ENCODE measurements at regions not wholly inside any gene's neighbourhood (a gene's known extent, or its start where the extent isn't known, plus 50 kb on each side); places are given as distances from the start of the nearest gene placed in this dataset.

DNA sequence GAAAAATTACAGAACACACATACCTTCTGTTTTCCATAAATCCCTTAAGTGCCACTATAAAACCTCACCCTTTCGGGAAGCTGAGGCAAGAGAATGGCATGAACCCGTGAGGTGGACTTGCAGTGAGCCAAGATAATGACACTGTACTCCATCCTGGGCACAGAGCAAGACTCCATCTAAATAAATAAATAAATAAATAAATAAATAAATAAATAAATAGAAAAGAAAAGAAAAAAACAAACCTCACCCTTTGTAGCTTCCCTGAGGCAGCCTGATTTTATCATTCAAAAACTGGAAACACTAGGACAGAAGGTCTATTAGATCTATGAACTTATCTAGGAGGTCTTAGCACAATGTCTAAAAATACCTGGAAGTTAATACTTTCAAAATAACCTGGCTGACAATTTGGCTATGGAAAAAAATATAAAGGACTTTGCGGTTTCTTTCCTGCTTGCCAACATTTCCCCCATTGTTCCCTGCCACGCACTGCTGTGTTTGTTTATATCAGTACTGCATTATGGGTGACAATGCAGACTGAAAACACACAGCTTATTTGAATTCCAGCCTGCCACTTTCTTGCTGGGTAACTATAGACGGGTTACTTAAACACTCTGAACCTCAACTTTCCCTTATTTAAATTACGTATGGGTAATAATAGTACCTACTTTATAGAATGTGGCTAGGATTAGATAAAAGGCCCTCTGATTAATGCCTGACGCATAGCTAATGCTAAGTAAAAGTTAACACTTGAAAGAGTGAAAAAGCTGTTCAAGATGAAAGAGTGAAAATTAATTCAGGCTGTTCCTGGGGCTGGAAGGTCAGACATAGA, 313.0 kb downstream of the RDH14 start:
- Histone ChIP-seq H3K9me3 (no peaks in the 10 kb centered on the region), H3K4me3 (no peak overlapping the region), H3K36me3 (no peaks in the 10 kb centered on the region), H3K27ac (no peak overlapping the region), H3K4me1 (peaks cover 0 to 6% (median 0%) of the 10 kb centered on the region in 12 donors), H3K27me3 (no peaks in the 10 kb centered on the region)
- ATAC-seq (no peak), DNase-seq (no peak)
- WGBS, 4 donors, result 57 to 68% (median 62%) methylated on average over 7 of the region's 7 CpGs
- no peak for TF ChIP-seq POLR2A (IDR thresholded peaks at IDR 0.05)
- TF ChIP-seq, protein P1, sequence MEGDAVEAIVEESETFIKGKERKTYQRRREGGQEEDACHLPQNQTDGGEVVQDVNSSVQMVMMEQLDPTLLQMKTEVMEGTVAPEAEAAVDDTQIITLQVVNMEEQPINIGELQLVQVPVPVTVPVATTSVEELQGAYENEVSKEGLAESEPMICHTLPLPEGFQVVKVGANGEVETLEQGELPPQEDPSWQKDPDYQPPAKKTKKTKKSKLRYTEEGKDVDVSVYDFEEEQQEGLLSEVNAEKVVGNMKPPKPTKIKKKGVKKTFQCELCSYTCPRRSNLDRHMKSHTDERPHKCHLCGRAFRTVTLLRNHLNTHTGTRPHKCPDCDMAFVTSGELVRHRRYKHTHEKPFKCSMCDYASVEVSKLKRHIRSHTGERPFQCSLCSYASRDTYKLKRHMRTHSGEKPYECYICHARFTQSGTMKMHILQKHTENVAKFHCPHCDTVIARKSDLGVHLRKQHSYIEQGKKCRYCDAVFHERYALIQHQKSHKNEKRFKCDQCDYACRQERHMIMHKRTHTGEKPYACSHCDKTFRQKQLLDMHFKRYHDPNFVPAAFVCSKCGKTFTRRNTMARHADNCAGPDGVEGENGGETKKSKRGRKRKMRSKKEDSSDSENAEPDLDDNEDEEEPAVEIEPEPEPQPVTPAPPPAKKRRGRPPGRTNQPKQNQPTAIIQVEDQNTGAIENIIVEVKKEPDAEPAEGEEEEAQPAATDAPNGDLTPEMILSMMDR (IDR thresholded peaks at IDR 0.05), result no peak
- intact Hi-C loops (cut with DNase I), result no loop called here

DNA sequence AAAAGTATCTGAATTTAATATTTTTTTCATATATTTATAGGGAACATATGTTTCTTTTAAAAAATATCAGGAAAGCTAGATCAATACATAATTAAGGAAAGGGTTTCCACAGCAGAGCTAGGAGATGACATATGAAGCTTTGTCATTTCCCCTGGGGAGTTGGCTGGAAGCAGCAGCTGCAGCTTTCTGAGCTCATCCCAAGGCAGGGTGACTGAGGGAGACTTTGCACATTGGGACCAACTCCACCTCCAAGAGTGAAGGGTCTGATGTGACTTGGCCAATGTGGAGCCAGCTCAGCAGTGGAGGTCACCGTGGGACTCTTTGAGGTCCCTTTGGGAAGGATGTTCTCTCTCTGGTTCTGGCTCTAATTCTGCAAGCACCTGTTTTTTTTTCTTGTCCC, 315.1 kb downstream of the RDH14 start:
- no peaks in the 10 kb centered on the region for H3K9me3 ChIP-seq
- intact Hi-C loops (cut with DNase I), result no loop called here
- H3K27ac ChIP-seq, result no peak overlapping the region
- H3K4me1 ChIP-seq, result peaks cover 0 to 6% (median 0%) of the 10 kb centered on the region in 12 donors
- no peaks in the 10 kb centered on the region for H3K27me3 ChIP-seq
- no peak for ATAC-seq
- 60 to 80% (median 71%) methylated on average over 1 of the region's 1 CpG for WGBS, 4 donors
- DNase-seq, result no peak
- no peaks in the 10 kb centered on the region for H3K36me3 ChIP-seq
- no peak overlapping the region for H3K4me3 ChIP-seq
- TF ChIP-seq POLR2A (IDR thresholded peaks at IDR 0.05), result no peak

DNA sequence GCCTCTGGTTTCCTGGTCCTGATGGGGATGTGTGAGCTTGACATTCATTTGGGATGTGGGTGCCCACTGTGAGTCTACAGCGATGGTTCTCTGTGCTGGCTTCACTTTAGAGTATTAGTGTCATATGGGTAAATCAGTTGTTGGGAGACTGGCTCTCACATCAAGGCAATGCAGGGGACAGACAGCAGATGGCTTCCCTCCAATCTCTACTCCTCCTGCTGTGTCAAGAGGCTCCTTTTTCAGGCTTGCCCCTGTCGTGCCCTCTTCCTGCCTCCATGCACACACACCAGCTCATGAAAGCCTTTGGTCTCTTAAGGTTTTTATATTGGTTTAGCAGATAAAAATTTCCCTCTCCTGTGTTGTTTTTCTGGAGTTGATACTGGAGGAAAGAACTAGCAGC, 315.6 kb downstream of the RDH14 start:
- H3K9me3 ChIP-seq, result no peaks in the 10 kb centered on the region
- WGBS, 4 donors, result 35 to 57% (median 44%) methylated on average over 2 of the region's 2 CpGs
- intact Hi-C loops (cut with DNase I), result no loop called here
- DNase-seq (no peak), ATAC-seq (no peak)
- no peaks in the 10 kb centered on the region for H3K27me3 ChIP-seq
- H3K27ac ChIP-seq, result no peak overlapping the region
- H3K36me3 ChIP-seq, result no peaks in the 10 kb centered on the region
- no peak for TF ChIP-seq POLR2A (IDR thresholded peaks at IDR 0.05)
- TF ChIP-seq, protein P1 (IDR thresholded peaks at IDR 0.05), result no peak
- H3K4me3 ChIP-seq, result no peak overlapping the region
- H3K4me1 ChIP-seq, result peaks cover 0 to 6% (median 0%) of the 10 kb centered on the region in 12 donors

DNA sequence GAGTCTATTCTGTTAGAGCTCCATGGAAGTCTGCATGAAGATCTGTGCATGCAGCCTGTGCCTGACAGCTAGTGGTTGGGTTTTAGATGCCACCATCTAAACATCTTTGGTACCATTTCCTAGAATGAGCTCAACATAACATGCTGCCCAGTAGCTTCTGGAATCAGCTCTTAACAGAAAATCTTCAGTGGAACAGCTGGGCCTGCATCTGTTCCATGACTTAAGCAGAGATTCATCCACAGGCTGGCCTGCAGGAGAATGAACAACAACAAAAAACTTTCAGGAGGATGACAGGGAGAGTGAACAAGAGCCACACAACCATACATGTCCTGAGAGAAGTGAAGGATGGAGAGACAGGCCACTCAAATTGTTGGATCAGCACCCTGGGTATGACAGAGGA, 316.6 kb downstream of the RDH14 start:
- DNase-seq (no peak), ATAC-seq (no peak)
- Histone ChIP-seq H3K27me3 (no peaks in the 10 kb centered on the region), H3K4me3 (no peak overlapping the region), H3K27ac (no peak overlapping the region), H3K9me3 (no peaks in the 10 kb centered on the region), H3K36me3 (no peaks in the 10 kb centered on the region), H3K4me1 (peaks cover 0 to 6% (median 0%) of the 10 kb centered on the region in 12 donors)
- TF ChIP-seq, protein P1 (IDR thresholded peaks at IDR 0.05), result no peak
- no peak for TF ChIP-seq POLR2A (IDR thresholded peaks at IDR 0.05)
- intact Hi-C loops (cut with DNase I), result no loop called here

DNA sequence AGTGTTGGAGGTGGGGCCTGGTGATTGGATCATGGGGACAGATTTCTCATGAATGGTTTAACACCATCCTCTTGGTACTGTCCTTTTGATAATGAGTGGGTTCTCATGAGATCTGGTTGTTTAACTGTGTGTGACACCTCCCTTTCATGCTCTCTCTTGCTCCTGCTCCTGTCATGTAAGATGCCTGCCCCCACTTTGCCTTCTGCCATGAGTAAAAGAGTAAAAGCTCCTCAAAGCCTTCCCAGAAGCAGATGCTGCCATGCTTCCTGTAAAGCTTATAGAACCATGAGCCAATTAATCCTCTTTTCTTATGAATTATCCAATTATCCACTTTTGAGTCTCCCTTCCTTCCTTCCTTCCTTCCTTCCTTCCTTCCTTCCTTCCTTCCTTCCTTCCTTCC, 317.7 kb downstream of the RDH14 start:
- no peaks in the 10 kb centered on the region for H3K36me3 ChIP-seq
- H3K27me3 ChIP-seq, result no peaks in the 10 kb centered on the region
- no peaks in the 10 kb centered on the region for H3K9me3 ChIP-seq
- no peak overlapping the region for H3K4me3 ChIP-seq
- DNase-seq, result no peak
- H3K27ac ChIP-seq, result no peak overlapping the region
- no peak for ATAC-seq
- no peak for TF ChIP-seq POLR2A (IDR thresholded peaks at IDR 0.05)
- TF ChIP-seq, protein P1 (IDR thresholded peaks at IDR 0.05), result no peak
- H3K4me1 ChIP-seq, result peaks cover 0 to 6% (median 0%) of the 10 kb centered on the region in 12 donors
- intact Hi-C loops (cut with DNase I), result no loop called here
